MCF 10A (cell line): ENCODE measurements at regions not wholly inside any gene's neighbourhood (a gene's known extent, or its start where the extent isn't known, plus 50 kb on each side); places are given as distances from the start of the nearest gene placed in this dataset.

Experiments
- BruUV-seq: library from RNA; stranded (reverse); fragments of 400-500 nt; replicated peaks from 2 replicates; lab custom pipeline; 2021; lab: Mats Ljungman, UMichigan
- CTCF ChIA-PET: fragments of 300-600 bp; sonication (Branson Sonifier 250); formaldehyde crosslinking; extraction: SDS; loops from one replicate; lab custom pipeline; 2021; ENCODE audit warnings: antibody characterized with exemption, inconsistent platforms; lab: Yijun Ruan, JAX
- POLR2A ChIA-PET: fragments of 300-600, 350-650 bp; sonication (Branson Sonifier 250); formaldehyde crosslinking; extraction: SDS; loops from one replicate; lab custom pipeline; 2020; ENCODE audit warnings: antibody characterized with exemption, inconsistent platforms; lab: Yijun Ruan, JAX
- DNase-seq: peaks from one replicate; pipeline ENCODE4 v3.0.0-alpha.2; 2018; ENCODE audit not compliant: unreplicated experiment
- H3K27ac Mint-ChIP-seq: one replicate; pipeline ENCODE4 v1.8.0; 2022; ENCODE audit warnings: mild to moderate bottlenecking, low read depth, mixed read lengths; ENCODE audit not compliant: unreplicated experiment
- H3K27me3 Mint-ChIP-seq: one replicate; pipeline ENCODE4 v1.8.0; 2022; ENCODE audit warnings: mixed read lengths; ENCODE audit not compliant: insufficient read depth, unreplicated experiment
- H3K36me3 Mint-ChIP-seq: one replicate; pipeline ENCODE4 v1.8.0; 2022; ENCODE audit warnings: mild to moderate bottlenecking, moderate library complexity, mixed read lengths; ENCODE audit not compliant: insufficient read depth, unreplicated experiment
- H3K4me1 Mint-ChIP-seq: one replicate; pipeline ENCODE4 v1.8.0; 2022; ENCODE audit warnings: mixed read lengths; ENCODE audit not compliant: insufficient read depth, unreplicated experiment
- H3K4me3 Mint-ChIP-seq: one replicate; pipeline ENCODE4 v1.8.0; 2022; ENCODE audit warnings: mild to moderate bottlenecking, moderate library complexity, mixed read lengths; ENCODE audit not compliant: unreplicated experiment
- H3K9me3 Mint-ChIP-seq: one replicate; pipeline ENCODE4 v1.8.0; 2022; ENCODE audit warnings: mixed read lengths; ENCODE audit not compliant: unreplicated experiment
- intact Hi-C: fragments of 100-400 bp; cut with micrococcal nuclease; formaldehyde crosslinking; loops from 2 replicates; pipeline ENCODE4 v1.14.1; 2022
- TF ChIP-seq, protein P1 (sequence below): fragments of 200-600 bp; IDR thresholded peaks from one replicate; pipeline ENCODE4 v1.8.0; 2022; ENCODE audit warnings: antibody characterized with exemption, mild to moderate bottlenecking; ENCODE audit not compliant: unreplicated experiment

GRCh38 chr5:82679660-82680059 lies 397.5 kb downstream of the TMEM167A start:
- CTCF ChIA-PET: interaction anchor here (1.0 kb wide), 1 partner anchor 10 kb away, joined by 4 read pairs; no protein-coding TSS in a partner anchor
- no TSS peak for BruUV-seq
- no peak overlapping the region for H3K27ac Mint-ChIP-seq
- no peaks in the 10 kb centered on the region for H3K27me3 Mint-ChIP-seq
- intact Hi-C loops: no loop called here
- H3K4me3 Mint-ChIP-seq: no peak overlapping the region
- peaks cover 7% of the 10 kb centered on the region for H3K9me3 Mint-ChIP-seq
- POLR2A ChIA-PET: interaction anchor here (0.6 kb wide), 1 partner anchor 10 kb away, joined by 3 read pairs; no protein-coding TSS in a partner anchor
- no peak for DNase-seq
- no peaks in the 10 kb centered on the region for H3K36me3 Mint-ChIP-seq
- TF ChIP-seq, protein P1, sequence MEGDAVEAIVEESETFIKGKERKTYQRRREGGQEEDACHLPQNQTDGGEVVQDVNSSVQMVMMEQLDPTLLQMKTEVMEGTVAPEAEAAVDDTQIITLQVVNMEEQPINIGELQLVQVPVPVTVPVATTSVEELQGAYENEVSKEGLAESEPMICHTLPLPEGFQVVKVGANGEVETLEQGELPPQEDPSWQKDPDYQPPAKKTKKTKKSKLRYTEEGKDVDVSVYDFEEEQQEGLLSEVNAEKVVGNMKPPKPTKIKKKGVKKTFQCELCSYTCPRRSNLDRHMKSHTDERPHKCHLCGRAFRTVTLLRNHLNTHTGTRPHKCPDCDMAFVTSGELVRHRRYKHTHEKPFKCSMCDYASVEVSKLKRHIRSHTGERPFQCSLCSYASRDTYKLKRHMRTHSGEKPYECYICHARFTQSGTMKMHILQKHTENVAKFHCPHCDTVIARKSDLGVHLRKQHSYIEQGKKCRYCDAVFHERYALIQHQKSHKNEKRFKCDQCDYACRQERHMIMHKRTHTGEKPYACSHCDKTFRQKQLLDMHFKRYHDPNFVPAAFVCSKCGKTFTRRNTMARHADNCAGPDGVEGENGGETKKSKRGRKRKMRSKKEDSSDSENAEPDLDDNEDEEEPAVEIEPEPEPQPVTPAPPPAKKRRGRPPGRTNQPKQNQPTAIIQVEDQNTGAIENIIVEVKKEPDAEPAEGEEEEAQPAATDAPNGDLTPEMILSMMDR: no peak
- H3K4me1 Mint-ChIP-seq: no peaks in the 10 kb centered on the region

DNA sequence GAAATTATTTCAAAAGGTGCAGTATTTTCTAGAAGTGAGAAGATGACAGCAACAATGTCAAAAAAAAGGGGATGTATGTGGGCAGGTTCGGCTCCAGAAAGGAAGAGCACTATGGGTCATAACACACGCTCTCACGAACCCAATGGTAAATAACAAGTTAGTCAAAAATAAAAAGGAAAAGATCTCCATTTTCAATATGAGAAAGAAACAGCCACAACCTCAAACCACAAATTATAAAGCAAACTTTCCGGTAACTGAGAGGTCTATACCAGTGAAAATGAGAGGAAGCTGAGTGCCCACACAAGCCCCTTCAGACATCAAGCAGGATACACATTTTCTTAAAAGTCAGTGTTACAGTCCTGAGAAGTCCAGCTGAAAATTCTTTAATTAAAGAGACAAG lies 398.5 kb upstream of the RPS23 start:
- no peaks in the 10 kb centered on the region for H3K4me1 Mint-ChIP-seq
- DNase-seq: no peak
- CTCF ChIA-PET: interaction anchor here (0.5 kb wide), 1 partner anchor 102 kb away, joined by 3 read pairs; no protein-coding TSS in a partner anchor

DNA sequence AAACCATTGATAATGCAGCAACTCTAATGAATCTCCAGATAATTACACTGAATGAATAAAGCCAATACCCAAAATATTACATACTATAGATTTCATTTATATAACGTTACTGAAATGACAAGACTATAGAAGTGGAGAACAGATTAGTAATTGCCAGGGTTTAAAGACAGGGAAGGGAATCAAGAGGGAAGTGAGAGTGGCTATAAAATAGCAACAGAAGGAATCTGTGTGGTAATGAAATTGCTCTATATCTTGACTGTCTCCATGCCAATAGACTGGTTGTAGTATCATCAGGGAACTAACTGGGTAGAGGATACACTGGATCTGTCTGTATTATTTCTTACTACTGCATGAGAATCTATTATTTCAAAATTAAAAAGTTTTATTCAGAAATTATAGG lies 396.5 kb upstream of the RPS23 start:
- no peaks in the 10 kb centered on the region for H3K4me1 Mint-ChIP-seq
- intact Hi-C loops: no loop called here
- CTCF ChIA-PET: no interaction called here

More for the DNA sequence above, 398.5 kb upstream of the RPS23 start:
- POLR2A ChIA-PET: interaction anchor here (0.5 kb wide), 1 partner anchor 795 kb away, joined by 3 read pairs; no protein-coding TSS in a partner anchor
- peaks cover 1% of the 10 kb centered on the region for H3K9me3 Mint-ChIP-seq
- intact Hi-C loops: no loop called here
- H3K27me3 Mint-ChIP-seq: no peaks in the 10 kb centered on the region
- H3K27ac Mint-ChIP-seq: no peak overlapping the region
- BruUV-seq: no TSS peak
- TF ChIP-seq, protein P1: no peak
- no peak overlapping the region for H3K4me3 Mint-ChIP-seq
- H3K36me3 Mint-ChIP-seq: no peaks in the 10 kb centered on the region

DNA sequence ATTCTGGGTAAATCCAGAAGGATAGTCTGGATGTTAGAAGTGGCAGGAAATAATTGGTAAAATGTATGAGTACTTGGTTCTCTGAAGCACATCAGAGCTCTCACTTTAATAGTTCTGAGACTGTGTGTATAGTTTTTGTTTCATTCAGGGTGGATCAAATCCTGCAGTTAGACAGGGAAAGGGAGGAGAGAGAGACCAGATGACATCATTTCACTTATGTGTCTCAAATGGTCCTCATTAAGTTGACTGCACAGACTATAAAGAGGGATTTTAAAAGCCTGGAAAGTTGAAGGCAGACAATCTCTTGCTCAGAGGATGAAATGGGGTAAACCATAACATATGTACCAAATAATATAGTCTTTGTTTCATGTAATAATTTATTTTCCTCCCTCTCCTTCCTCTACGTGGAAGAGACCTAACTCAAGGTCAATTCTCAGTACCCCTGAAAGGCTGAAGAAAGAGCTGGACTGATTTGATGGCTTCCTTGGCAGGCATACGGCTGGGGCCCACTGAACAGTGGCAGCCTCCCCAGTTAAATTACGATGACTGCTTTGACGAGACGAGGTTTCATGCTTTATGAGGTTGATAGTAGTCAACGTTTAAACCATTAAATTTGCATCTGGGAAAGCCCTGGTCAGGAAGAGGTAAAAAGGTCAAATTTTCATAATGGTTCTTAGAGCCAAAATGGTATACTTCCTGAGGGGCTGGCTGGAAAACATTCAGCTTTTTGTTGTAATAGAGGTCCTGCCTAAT lies 395.1 kb upstream of the RPS23 start:
- Mint-ChIP-seq H3K27ac (no peak overlapping the region), H3K9me3 (no peaks in the 10 kb centered on the region), H3K4me3 (no peak overlapping the region), H3K27me3 (no peaks in the 10 kb centered on the region), H3K4me1 (no peaks in the 10 kb centered on the region), H3K36me3 (no peaks in the 10 kb centered on the region)
- DNase-seq: no peak
- CTCF ChIA-PET: no interaction called here
- no TSS peak for BruUV-seq
- POLR2A ChIA-PET: no interaction called here
- TF ChIP-seq, protein P1: no peak
- intact Hi-C loops: no loop called here

More for the DNA sequence above, 396.5 kb upstream of the RPS23 start:
- POLR2A ChIA-PET: no interaction called here
- no peak for DNase-seq
- H3K9me3 Mint-ChIP-seq: no peaks in the 10 kb centered on the region
- no peak overlapping the region for H3K4me3 Mint-ChIP-seq
- no TSS peak for BruUV-seq
- no peaks in the 10 kb centered on the region for H3K36me3 Mint-ChIP-seq
- no peaks in the 10 kb centered on the region for H3K27me3 Mint-ChIP-seq
- TF ChIP-seq, protein P1: no peak
- no peak overlapping the region for H3K27ac Mint-ChIP-seq
